Endothelial cell of umbilical vein (primary cell): ENCODE measurements at regions not wholly inside any gene's neighbourhood (a gene's known extent, or its start where the extent isn't known, plus 50 kb on each side); places are given as distances from the start of the nearest gene placed in this dataset.

Experiments used
- BruUV-seq: library from RNA; stranded (reverse); fragments of 400-500 nt; replicated peaks from 2 replicates; lab custom pipeline; 2021; lab: Mats Ljungman, UMichigan
- CTCF ChIA-PET: fragments of 300-600, 350-600 bp; sonication (Branson Sonifier 250); formaldehyde crosslinking; loops from one replicate; lab custom pipeline; 2021; ENCODE audit warnings: antibody characterized with exemption, inconsistent platforms; lab: Charles Lee
- POLR2A ChIA-PET: fragments of 300-600, 350-600 bp; sonication (Branson Sonifier 250); formaldehyde crosslinking; loops from one replicate; lab custom pipeline; 2021; ENCODE audit warnings: antibody characterized with exemption, inconsistent platforms; lab: Charles Lee
- DNase-seq: peaks from one replicate; pipeline ENCODE4 v3.0.0-alpha.2; 2011; ENCODE audit warnings: low read depth, low spot score
- FAIRE-seq: peaks from 2 replicates; lab custom pipeline; 2011; peaks lifted over from hg19 to GRCh38; lab: Jason Lieb, UNC
- H2AFZ ChIP-seq: 2 replicates; pipeline ENCODE4 v1.6.0; 2012; ENCODE audit warnings: low read depth, low read length, control low read depth, inconsistent platforms
- H3K27ac ChIP-seq: 2 replicates; pipeline ENCODE4 v1.5.1; 2011; ENCODE audit warnings: low read depth, mild to moderate bottlenecking, control low read depth, low read length, moderate library complexity; ENCODE audit not compliant: insufficient read depth
- H3K27me3 ChIP-seq, 2 experiments: 2 replicates each; pipeline versions ENCODE4 v1.6.0 to v1.6.1; 2011; ENCODE audit warnings: low read length in 2 of 2, mixed read lengths in 1 of 2; ENCODE audit not compliant: control insufficient read depth in 2 of 2, insufficient read depth in 2 of 2
- H3K36me3 ChIP-seq, 2 experiments: 2 replicates in 1 of 2; 3 replicates in 1 of 2; pipeline ENCODE4 v1.5.1; 2011; ENCODE audit warnings: low read length in 2 of 2, mild to moderate bottlenecking in 1 of 2, moderate library complexity in 1 of 2; ENCODE audit not compliant: control insufficient read depth in 2 of 2, insufficient read depth in 2 of 2; ENCODE audit errors: extremely low read depth in 1 of 2
- H3K4me1 ChIP-seq: 3 replicates; pipeline ENCODE4 v1.5.1; 2011; ENCODE audit warnings: mild to moderate bottlenecking, low read length; ENCODE audit not compliant: control insufficient read depth, insufficient read depth; ENCODE audit errors: extremely low read depth
- H3K4me2 ChIP-seq: 2 replicates; pipeline ENCODE4 v1.6.1; 2011; ENCODE audit warnings: low read length, control low read depth, mixed read lengths; ENCODE audit not compliant: insufficient read depth
- H3K4me3 ChIP-seq, 3 experiments: fragments of 200-600 bp in 1 of 3; sonication (generic), shearing (Covaris generic) in 1 of 3; replicated peaks in 1 of 3; 2 replicates each; pipeline ENCODE4 v1.5.1; 2011 to 2016; ENCODE audit warnings: control low read depth in 3 of 3, low read length in 3 of 3, mild to moderate bottlenecking in 2 of 3, inconsistent platforms in 1 of 3, low read depth in 1 of 3, moderate library complexity in 1 of 3; ENCODE audit not compliant: insufficient read depth in 1 of 3
- H3K79me2 ChIP-seq: 2 replicates; pipeline ENCODE4 v1.6.0; 2012; ENCODE audit warnings: low read length, inconsistent platforms; ENCODE audit not compliant: control insufficient read depth, insufficient read depth
- H3K9ac ChIP-seq: replicated peaks from 2 replicates; pipeline ENCODE3; 2011; ENCODE audit warnings: low read length, control low read depth; ENCODE audit not compliant: insufficient read depth; ENCODE audit errors: extremely low read depth
- H3K9me1 ChIP-seq: replicated peaks from 3 replicates; pipeline ENCODE4 v1.6.0; 2011; ENCODE audit warnings: mild to moderate bottlenecking, low read length; ENCODE audit not compliant: control insufficient read depth, insufficient read depth; ENCODE audit errors: extremely low read depth
- H3K9me3 ChIP-seq: replicated peaks from 2 replicates; pipeline ENCODE4 v1.5.1; 2012; ENCODE audit warnings: low read length, inconsistent platforms; ENCODE audit not compliant: control insufficient read depth, insufficient read depth
- H4K20me1 ChIP-seq: replicated peaks from 2 replicates; pipeline ENCODE3; 2011; ENCODE audit warnings: mild to moderate bottlenecking, low read length; ENCODE audit not compliant: control insufficient read depth, insufficient read depth; ENCODE audit errors: extremely low read depth
- EZH2 ChIP-seq: IDR thresholded peaks from 2 replicates; pipeline ENCODE4 v1.6.1; 2012; ENCODE audit warnings: borderline replicate concordance, low read depth, mild to moderate bottlenecking, moderate library complexity, low read length, inconsistent platforms; ENCODE audit not compliant: severe bottlenecking
- FOS ChIP-seq: IDR thresholded peaks from 2 replicates; pipeline ENCODE4 v1.6.1; 2011; ENCODE audit warnings: mild to moderate bottlenecking, low read length, moderate library complexity, borderline replicate concordance; ENCODE audit not compliant: insufficient read depth
- GATA2 ChIP-seq: IDR thresholded peaks from 2 replicates; pipeline ENCODE4 v1.7.0; 2011; ENCODE audit warnings: low read depth, mild to moderate bottlenecking, moderate library complexity, mixed read lengths, low read length; ENCODE audit not compliant: insufficient read length, insufficient read depth
- JUN ChIP-seq: IDR thresholded peaks from 2 replicates; pipeline ENCODE4 v1.6.1; 2011; ENCODE audit warnings: borderline replicate concordance, low read depth; ENCODE audit not compliant: insufficient read length, insufficient read depth
- MYC ChIP-seq: IDR thresholded peaks from one replicate; pipeline ENCODE4 v1.6.1; 2011; ENCODE audit warnings: mild to moderate bottlenecking, low read depth, low read length
- POLR2A ChIP-seq: IDR thresholded peaks from 2 replicates; pipeline ENCODE4 v1.6.1; 2012; ENCODE audit warnings: low read depth, mild to moderate bottlenecking, control low read depth, low read length
- POLR2AphosphoS5 ChIP-seq: IDR thresholded peaks from 2 replicates; pipeline ENCODE4 v1.6.1; 2012; ENCODE audit warnings: low read depth, mild to moderate bottlenecking, control low read depth, low read length, moderate library complexity; ENCODE audit not compliant: insufficient read depth
- dilution Hi-C: fragments of 300-500 bp; cut with MboI; formaldehyde crosslinking; loops from one replicate; pipeline ENCODE4 v1.15.0; 2019; ENCODE audit warnings: low sequenced_read_pairs; ENCODE audit not compliant: extremely low pct_ligation_motif_present
- intact Hi-C: fragments of 100-400 bp; cut with micrococcal nuclease; formaldehyde crosslinking; loops from one replicate; pipeline ENCODE4 v1.10.0; 2022
- TF ChIP-seq, protein P1 (sequence below): IDR thresholded peaks from 2 replicates; pipeline ENCODE4 v1.6.1; 2011; ENCODE audit not compliant: insufficient read depth, insufficient read length
- TF ChIP-seq, protein P2 (sequence below), 2 donors: IDR thresholded peaks; 1 replicate in 1 of 2; 2 replicates in 1 of 2; pipeline ENCODE4 v1.5.1; 2011; ENCODE audit warnings: low read length in 2 of 2, mild to moderate bottlenecking in 2 of 2, moderate library complexity in 2 of 2, control low read depth in 1 of 2, inconsistent platforms in 1 of 2, low read depth in 1 of 2; ENCODE audit not compliant: insufficient read depth in 1 of 2; ENCODE audit errors: extremely low read depth in 1 of 2

DNA sequence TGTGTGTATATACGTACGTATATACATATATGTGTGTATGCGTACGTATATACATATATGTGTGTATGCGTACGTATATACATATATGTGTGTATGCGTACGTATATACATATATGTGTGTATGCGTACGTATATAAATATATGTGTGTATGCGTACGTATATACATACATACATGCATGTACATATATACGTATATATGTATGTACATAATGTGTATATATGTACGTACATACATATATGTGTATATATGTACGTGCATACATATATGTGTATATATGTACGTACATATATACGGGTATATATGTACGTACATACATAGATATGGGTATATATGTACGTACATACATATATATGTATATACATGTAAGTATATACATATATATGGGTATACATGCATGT is 332.1 kb downstream of the CRPPA start:
- POLR2A ChIA-PET = no interaction called here
- TF ChIP-seq JUN (no peak), FOS (no peak), POLR2AphosphoS5 (no peak), GATA2 (no peak), POLR2A (no peak), EZH2 (no peak), MYC (no peak)
- TF ChIP-seq, protein P1, sequence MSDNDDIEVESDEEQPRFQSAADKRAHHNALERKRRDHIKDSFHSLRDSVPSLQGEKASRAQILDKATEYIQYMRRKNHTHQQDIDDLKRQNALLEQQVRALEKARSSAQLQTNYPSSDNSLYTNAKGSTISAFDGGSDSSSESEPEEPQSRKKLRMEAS = no peak
- TF ChIP-seq, protein P2, sequence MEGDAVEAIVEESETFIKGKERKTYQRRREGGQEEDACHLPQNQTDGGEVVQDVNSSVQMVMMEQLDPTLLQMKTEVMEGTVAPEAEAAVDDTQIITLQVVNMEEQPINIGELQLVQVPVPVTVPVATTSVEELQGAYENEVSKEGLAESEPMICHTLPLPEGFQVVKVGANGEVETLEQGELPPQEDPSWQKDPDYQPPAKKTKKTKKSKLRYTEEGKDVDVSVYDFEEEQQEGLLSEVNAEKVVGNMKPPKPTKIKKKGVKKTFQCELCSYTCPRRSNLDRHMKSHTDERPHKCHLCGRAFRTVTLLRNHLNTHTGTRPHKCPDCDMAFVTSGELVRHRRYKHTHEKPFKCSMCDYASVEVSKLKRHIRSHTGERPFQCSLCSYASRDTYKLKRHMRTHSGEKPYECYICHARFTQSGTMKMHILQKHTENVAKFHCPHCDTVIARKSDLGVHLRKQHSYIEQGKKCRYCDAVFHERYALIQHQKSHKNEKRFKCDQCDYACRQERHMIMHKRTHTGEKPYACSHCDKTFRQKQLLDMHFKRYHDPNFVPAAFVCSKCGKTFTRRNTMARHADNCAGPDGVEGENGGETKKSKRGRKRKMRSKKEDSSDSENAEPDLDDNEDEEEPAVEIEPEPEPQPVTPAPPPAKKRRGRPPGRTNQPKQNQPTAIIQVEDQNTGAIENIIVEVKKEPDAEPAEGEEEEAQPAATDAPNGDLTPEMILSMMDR (IDR thresholded peaks at IDR 0.05; ENCODE audit: extremely low read depth in 1 of 2, insufficient read depth in 1 of 2, low read depth in 1 of 2, low read length in 2 of 2) = no peak
- H4K20me1 ChIP-seq = no peaks in the 10 kb centered on the region
- H3K9me3 ChIP-seq = no peaks in the 10 kb centered on the region
- H3K79me2 ChIP-seq = no peaks in the 10 kb centered on the region
- H3K4me1 ChIP-seq = peaks cover 45% of the 10 kb centered on the region
- CTCF ChIA-PET = interaction anchor here (1.5 kb wide), 1 partner anchor 9 kb away, joined by 13 read pairs; no protein-coding TSS in a partner anchor
- H3K27ac ChIP-seq = no peak overlapping the region
- no peak for DNase-seq
- no TSS peak for BruUV-seq
- dilution Hi-C loops = no loop called here
- H3K9me1 ChIP-seq = no peaks in the 10 kb centered on the region
- no peaks in the 10 kb centered on the region for H3K27me3 ChIP-seq
- H3K36me3 ChIP-seq = no peaks in the 10 kb centered on the region
- H3K4me2 ChIP-seq = no peak overlapping the region
- no peak overlapping the region for H3K4me3 ChIP-seq
- no peak overlapping the region for H3K9ac ChIP-seq
- intact Hi-C loops = loop anchor here (10.0 kb wide), 1 partner anchor 336 kb away; the partner anchor contains the start of gene CRPPA
- no peak for FAIRE-seq
- H2AFZ ChIP-seq = no peak overlapping the region
